Bone marrow (tissue), 2 donors: ENCODE measurements at regions not wholly inside any gene's neighbourhood (a gene's known extent, or its start where the extent isn't known, plus 50 kb on each side); places are given as distances from the start of the nearest gene placed in this dataset.

ENCODE experiments used
- DNase-seq, 2 donors: peaks; one replicate each; lab custom pipeline; 2025; lab: John Stamatoyannopoulos, UW

DNA sequence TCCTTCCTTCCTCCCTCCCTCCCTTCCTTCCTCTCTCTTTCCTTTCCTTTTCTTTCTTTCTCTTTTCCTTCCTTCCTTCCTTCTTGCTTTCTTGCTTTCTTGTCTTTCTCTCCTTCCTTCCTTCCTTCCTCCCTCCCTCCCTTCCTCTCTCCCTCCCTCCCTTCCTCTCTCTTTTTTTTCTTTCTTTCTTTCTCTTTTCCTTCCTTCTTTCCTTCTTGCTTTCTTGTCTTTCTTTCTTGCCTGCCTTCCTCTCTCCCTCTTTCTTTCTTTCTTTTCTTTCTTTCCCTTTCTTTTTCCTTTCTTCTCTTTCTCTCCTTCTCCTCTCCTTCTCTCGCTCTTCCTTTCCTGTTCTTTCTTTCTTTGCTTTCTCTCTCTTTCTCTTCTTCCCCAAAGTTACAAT lies 728.4 kb upstream of the ADAMTS5 start:
- no peak for DNase-seq

DNA sequence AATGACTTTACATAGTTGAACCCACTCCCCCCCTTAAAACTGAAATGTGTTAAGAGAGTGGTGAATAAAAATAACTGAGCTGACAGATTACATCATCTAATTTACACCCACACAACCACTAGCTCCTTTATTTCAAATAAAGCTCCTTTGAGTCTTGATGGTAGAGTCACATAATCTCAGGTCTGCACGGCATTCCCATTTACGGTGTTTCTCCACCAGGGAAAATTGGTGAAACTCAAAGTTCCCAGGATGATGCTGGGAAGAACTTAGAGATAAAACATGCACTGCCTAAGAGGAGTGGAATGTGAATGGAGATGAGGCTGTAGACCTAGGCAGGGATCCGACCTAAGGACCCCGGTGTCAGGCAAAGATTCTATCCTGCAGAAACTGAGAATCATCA lies 727.8 kb upstream of the ADAMTS5 start:
- no peak for DNase-seq

DNA sequence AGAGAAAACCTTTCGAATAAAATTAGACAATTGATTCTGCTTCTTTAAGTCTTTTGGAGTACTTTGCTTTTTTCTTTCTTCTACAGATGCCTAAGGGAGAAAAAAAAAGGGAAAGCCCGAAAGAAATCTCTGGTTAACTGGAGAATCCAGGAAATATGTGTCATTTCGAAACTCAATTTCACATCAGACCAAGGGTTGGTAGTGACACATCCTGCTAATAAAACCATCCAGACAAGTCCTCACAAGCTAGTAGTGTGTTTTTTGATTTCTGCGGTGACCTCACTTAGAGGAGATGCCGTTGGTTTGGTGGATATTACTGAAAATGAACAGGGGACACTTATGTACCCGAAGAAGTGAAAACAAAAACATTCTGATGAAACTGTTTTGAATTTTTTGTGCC lies 726.5 kb upstream of the ADAMTS5 start:
- DNase-seq: no peak

DNA sequence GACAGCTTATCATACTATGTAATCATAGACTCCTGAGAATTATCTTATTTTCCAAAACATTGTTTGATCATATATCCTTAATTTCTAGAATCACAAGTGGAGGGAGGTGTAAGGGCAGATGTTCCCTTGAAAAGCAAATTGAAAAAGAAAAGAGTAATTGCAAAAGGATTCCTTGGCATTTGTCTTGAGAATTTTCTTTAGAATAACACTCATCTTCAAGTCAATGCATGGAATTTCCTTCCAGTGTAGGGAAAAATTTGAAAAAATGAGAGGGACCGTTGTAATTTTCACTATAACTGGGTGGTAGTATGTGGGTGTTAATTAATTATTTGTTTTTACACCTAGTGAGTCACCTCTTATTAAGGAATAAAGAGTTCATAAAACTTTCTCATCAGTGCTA lies 724.6 kb upstream of the ADAMTS5 start:
- no peak for DNase-seq

DNA sequence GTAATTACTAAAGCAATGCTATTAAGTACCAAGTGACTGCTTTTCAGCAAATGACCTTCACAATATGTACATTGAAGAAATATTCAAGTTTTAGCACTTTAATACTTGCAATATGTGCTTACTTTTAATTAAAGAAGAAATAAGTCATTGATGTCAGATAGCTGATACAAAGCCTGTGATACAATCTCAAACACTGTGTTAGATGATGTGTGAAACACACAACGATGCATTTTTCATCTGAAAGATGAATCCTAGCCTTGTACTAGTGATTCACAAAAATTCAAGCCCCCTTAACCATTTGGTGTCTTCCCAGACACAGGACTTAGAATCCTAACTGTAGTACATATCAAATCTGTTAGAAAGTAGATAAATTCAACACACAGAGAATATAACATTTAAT lies 724.1 kb upstream of the ADAMTS5 start:
- DNase-seq: no peak

DNA sequence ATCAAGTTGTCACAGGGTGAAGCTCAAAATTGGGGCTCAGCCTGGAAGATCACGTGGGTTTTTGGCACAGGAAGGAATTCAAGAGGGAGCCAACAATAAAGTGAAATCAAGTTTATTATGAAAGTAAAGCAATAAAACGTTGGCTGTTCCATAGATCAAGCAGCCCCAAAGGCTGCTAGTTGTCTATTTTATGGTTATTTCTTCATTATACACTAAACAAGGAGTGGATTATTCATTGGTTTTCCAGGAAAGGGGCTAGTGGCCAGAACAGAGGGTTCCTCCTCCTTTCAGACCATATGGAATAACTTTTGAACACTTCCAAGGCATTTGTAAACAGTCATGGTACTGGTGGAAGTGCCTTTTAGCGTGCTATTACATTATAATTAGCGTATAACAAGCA lies 723.5 kb upstream of the ADAMTS5 start:
- DNase-seq: no peak

DNA sequence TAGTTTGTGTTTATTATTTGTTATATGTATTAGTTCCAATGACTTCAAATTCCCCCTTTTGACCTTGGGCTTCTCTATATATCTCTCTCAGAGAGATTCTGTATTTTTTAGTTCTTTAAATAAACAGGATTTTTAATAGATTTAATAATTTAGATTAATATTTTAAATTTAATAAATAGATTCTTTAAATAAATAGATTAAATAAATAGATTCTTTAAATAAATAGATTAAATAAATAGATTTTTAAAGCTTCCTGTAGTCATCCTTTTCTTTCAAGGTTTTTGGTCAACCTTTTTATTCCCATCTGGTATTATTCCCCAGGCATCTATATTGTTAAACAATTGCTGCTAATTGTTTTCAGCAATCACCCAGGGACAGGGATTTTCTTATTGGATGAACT lies 721.9 kb upstream of the ADAMTS5 start:
- no peak for DNase-seq

DNA sequence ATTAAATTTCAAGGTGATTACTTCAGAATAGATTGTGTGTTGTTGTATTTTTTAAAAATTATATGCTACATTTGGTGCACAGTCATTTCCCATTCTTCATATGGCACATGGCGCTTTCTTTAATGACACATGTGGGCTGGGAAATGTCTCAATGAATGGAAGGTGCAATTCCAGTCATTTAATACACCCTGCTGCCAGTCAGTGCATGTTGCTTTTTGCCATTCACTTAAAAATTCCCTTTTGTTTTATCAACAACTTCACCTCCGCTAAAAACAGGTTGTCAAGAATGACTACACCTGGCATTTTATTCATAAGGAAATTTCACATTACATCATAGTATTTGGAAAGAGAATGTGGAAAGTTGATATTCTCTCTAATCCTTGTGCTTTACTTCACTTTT lies 716.4 kb upstream of the ADAMTS5 start:
- no peak for DNase-seq

DNA sequence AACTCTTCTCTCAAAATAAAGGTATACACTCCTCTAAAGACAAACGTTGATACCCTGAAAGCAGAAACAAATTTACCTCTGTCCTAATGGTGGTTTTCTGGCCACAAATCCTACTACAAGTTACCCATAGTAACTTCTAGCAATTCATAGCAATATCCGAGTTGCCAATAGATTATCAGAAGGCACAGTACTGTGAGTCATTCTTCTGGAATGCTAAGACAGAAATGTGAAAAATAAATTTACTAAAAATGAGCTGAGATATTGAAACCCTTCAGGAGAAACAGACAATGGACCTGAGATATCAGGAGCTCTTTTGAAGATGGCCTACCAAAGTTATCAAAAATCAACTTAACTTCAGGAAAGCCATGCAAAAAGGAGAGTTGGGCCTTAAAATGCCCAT lies 715.0 kb upstream of the ADAMTS5 start:
- no peak for DNase-seq

DNA sequence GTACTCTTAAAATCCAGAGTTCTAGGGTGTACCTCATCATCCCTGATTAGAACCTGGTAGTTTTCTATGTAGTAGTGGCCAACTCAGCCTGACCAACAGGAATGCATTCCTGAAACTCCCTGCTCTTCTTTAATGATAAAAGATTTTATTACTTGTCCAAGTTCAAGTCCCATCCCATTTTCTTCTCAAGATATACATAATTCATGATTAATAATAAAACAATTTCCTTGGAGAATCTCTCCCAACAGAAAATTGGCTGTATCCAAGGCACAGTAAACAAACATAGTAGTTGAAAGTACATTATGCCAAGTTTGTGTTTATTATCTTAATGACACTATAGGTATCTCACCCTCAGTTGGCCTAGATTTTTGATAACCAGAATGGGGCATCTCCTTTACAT lies 714.1 kb upstream of the ADAMTS5 start:
- DNase-seq: no peak

DNA sequence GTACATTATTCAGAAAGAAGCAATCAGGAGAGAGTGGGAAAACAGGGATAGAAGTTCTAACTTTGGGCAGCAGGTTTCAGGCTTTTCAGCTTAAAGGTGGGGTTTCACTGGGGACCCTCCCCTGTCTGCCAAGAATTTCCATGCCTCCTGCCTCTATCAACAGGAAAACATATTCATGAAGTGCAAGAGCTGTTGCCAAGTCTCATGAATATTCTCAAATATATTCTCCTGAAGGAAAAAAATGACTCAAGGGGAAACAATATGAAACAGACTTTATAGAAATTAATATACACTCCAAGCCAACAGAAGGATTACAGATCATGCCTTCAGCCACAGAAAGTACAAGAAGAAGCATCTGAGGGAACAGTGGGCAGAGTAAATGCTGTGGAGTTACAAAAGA lies 713.3 kb upstream of the ADAMTS5 start:
- no peak for DNase-seq

DNA sequence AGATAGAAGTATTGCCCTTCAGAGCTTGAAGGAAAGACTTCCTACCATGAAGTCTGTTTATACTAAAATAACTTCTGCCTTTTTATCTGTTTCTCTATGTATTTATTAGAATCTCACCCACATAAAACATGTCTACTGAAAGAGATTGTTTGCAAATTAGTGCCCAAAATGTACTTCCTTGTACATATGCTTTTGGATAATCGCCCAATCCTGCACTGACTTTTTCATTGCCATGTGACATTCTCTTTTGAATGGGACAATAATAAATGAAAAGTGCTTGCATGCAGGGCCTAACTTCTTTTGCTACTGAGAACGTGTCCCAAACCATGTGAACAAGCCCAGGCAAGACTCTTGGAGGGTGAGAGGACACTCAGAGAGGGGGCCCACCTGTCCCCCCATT lies 711.6 kb upstream of the ADAMTS5 start:
- no peak for DNase-seq

DNA sequence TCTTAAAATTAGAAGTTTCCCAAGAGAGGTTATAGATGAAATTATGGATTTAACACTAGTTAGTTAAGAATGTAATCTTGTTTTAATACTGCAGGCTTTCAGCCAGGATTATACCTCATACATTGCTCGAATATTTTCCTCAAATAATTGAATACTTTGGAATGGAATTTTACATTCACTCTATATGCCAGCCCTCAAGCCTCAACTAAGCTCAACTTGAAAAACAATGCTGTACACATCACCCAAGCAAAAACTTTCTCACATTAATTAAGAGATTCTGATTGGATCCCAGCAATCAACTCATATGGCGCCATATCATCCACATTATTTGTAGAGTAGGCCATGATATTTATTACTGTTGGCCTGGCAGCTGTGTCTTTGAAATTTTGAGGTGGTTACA lies 710.7 kb upstream of the ADAMTS5 start:
- DNase-seq: no peak

DNA sequence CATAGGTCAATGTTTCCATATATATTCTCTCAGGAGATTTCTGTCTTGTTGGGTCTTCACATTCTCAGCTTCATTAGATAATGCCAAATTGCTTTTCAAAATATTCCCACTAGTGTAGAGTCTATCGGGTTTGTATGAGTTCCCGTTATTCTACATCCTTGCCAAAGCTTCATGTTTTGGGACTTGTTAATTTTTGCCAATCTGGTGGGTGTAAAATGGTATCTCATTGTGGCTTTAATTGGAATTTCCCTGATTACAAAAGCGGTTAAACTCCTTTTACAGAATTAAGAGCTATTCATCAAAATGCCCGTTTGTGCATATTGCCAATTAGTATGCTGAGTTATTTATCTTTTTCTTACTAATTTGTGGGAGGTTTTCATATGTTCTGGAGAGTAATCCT lies 708.4 kb upstream of the ADAMTS5 start:
- no peak for DNase-seq

DNA sequence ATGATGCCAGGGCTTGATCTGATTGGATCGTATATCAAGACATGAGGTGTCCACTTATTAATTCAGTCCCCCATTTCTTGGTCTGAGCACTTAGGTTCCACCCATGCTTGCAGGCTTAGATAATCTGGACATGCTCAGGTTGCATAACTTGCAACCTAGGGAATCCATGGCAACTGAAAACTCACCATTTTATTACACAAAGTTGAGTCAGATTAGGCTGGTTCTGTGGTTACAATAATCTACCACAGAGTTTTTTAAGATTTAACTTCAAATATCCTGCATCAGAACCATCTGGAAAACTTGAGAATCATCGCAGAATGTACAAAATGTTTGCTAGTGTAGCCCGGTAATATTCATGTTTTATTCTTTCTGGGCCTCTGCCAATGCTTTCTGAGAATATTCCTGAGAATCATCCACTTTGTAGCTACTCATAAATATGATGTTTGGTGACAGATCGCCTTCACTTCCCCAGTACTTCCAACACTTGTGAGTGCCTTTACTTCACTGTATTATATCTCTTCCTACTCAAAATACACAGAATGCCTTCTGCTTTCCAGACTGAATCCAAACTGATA lies 707.2 kb upstream of the ADAMTS5 start:
- DNase-seq: no peak

DNA sequence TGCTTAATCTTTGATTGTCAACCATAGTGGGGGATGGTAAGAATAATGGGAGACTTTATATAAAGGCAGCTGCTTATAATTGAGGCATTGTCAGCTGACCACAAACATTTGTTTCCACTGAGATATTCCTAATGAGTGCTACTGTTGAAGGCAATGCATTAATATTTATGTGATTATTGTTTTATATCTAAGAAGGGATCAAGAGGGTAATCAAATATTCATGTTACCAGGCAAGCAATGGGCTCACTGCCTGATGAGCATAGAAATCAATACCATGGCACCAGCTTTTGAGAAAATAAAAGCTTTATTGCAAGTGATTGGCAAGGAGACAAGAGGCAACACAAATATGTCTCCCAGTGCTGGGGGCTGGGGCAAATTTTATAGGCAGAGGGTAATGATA lies 706.7 kb upstream of the ADAMTS5 start:
- no peak for DNase-seq

DNA sequence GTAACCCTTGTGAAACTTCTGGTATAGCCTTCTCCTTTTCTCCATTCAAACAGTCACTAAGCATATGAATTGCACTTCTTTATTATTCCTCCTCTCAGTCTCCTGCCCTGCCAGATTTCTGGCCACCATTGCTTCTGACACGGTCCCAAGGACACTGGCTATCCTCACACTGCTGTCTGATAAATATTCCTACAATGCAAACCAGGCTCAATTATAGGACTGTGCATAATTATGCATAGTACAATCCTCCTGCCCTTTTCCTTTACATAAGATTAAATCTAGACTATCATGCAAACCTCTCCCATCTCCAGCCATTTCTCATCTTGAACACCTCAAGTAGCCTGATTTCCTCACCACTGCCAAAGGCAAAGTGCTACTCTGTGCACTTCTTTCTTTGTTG lies 704.3 kb upstream of the ADAMTS5 start:
- DNase-seq: no peak

DNA sequence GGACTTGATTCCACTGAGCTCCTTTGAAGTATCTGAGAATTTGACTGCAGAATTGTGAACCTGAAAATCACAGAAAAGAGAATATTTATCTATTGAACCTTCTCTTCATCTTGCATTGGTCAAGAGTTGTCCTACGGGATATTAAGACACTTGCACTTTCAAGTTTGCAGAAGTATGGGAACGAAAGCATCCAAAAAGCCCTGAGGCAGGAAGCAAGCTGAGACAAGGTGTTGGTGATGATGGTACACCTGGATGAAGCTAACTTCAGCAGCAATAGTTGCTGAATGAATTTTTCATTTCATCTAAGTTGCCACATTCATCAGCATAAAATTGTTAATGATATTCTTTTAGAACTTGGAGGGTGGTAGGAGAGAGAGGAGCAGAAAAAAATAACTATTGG lies 686.6 kb upstream of the ADAMTS5 start:
- DNase-seq: no peak

DNA sequence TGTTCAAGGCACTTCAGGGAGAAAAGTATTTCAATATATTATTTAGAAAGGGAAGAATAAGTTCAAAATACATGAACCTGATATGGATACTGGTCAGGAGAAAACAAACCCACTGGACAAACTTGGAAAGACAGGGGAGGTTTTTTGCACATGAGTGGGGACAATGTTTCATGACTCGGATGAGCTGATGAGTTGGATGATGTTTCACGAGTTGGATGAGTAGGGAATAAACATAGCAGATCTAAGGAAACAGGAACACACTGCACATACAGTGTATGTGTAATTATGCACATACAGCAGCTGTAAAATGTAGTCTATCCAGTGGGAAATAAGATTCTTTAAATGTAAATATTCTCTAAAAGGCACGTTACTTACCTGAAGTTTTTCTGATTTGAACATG lies 682.9 kb upstream of the ADAMTS5 start:
- DNase-seq: no peak

DNA sequence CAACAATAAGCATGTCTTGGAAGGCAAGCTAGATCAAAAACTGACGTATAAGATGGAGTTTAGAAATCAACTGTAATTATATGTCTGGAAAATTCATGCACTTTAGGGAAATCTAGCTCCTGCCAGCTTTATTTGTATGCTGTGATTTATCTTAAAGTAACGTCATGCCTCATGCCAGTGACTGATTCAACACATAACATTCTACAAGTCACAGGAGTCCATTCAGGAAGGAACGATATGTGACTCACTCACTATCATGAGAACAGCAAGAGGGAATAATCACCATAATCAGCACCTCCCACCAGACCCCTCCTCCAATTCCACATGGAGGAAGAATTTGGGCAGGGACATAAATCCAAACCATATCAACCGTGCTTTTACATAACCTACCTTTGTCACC lies 682.4 kb upstream of the ADAMTS5 start:
- DNase-seq: no peak

DNA sequence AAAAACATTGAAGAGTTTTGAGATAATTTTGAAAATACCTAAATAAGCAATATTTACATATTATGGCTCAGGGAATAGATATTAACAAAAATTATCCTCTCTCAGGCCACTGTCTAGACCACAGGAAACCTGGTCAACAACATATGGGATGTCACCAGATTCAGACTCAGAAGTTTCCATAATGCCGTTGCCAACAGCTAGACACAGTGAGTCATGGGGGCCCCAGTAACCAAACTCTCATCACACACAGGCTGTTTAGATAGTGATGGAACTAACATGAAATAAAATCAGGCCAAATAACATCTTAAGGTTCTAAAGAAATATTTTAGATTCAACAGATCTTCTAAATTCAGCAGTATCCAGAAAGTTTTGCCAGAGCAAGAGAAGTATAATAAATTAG lies 681.7 kb upstream of the ADAMTS5 start:
- DNase-seq: no peak

DNA sequence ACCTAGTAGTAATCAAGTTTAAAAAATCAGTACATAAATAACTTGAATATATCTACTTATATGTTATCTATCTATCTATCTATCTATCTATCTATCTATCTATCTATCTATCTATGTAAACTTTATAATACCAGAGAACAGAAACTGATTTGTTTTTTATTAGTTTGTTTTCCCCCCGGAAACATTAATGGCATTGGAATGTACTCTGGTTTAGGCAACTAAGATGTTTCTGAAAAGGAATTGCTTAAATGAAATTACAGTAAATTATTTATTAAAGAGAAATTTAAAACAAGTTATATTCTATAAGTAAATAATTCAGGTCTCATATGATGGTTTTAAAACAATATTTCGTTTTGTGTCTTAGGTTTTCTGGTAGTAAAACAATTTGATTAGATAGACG lies 681.0 kb upstream of the ADAMTS5 start:
- DNase-seq: no peak

DNA sequence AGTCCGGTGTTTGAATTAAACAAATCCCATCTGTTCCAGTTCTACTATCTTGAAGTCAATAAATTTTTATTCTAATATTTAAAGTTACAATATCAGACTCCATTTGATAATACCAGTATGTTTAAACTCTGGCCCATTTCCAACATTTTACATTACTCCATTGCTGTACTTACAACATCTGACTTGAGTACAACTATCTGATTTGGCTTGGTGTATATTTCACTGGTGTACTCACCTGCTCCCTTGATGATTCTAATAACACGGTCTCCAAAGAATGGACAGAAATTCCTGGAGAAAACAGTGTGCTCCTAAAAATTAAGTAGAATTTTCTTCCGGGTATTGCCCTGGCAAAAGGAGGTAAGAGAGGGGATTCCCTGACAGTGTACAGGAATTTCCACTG lies 680.5 kb upstream of the ADAMTS5 start:
- no peak for DNase-seq

DNA sequence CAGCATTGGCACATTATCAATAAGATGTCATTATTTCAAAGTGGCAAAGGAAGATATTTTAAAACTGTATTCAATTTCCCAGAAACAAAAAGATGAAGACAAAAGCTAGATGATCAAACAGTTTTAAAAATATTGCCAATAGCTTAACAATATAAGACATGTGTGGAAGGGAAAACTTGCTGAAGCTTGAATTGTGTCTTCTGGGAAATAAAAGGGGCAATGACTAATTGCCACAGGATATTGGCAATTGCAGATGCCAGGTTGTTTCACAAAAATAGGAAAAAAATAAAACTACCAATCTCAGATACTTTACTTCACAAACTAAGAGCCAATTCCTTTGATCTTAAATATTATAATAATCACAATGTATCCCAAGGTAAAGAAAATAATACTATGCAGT lies 679.8 kb upstream of the ADAMTS5 start:
- no peak for DNase-seq

DNA sequence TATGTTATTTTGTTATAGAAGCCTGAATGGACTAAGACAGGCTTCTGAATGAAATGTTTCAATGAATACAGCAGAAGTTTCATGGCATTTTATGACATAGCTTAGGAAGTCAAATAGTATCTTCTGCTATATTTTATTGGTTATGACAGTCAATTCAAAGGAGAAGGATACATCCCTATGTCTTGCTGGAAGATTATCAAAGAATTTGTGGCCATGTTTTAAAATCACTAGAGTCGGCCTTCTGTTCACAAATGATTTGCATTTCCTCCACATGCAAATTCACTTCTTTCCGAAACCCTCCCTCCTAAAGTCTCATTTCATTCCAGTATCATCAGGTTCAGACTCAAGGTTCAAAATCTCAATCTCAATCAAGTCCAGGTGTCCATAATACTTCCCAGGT lies 679.2 kb upstream of the ADAMTS5 start:
- DNase-seq: no peak
